ENCODE measurements at regions not wholly inside any gene's neighbourhood (a gene's known extent, or its start where the extent isn't known, plus 50 kb on each side); places are given as distances from the start of the nearest gene placed in this dataset.

- H3K4me3 ChIP-seq (ENCODE audit: low read depth, low read length): no peak overlapping the region
- no peak for TF ChIP-seq CTCF (IDR thresholded peaks at IDR 0.05; ENCODE audit: insufficient read depth, low read length, missing control alignments)
- ChIA-PET CTCF (no interaction called here), POLR2A (no interaction called here)
- DNase-seq (ENCODE audit: low read depth, low spot score): no peak
Observed at GRCh38 chr19:29429581-29429980, 96.2 kb upstream of the VSTM2B start.

- ChIA-PET POLR2A (no interaction called here), CTCF (no interaction called here)
- TF ChIP-seq CTCF (IDR thresholded peaks at IDR 0.05; ENCODE audit: insufficient read depth, low read length, missing control alignments): no peak
- no peak overlapping the region for H3K4me3 ChIP-seq (ENCODE audit: low read depth, low read length)
- DNase-seq (ENCODE audit: low read depth, low spot score): no peak
Observed at GRCh38 chr19:29431332-29431731, 94.5 kb upstream of the VSTM2B start.

GRCh38 chr19:29432677-29433076 is 93.1 kb upstream of the VSTM2B start:
- no peak for TF ChIP-seq CTCF (IDR thresholded peaks at IDR 0.05; ENCODE audit: insufficient read depth, low read length, missing control alignments)
- ChIA-PET CTCF (no interaction called here), POLR2A (no interaction called here)
- no peak overlapping the region for H3K4me3 ChIP-seq (ENCODE audit: low read depth, low read length)
- no peak for DNase-seq (ENCODE audit: low read depth, low spot score)

- no peak for TF ChIP-seq CTCF (IDR thresholded peaks at IDR 0.05; ENCODE audit: insufficient read depth, low read length, missing control alignments)
Observed at GRCh38 chr19:29436591-29437103, 89.1 kb upstream of the VSTM2B start.

GRCh38 chr19:29439021-29439420 is 86.8 kb upstream of the VSTM2B start:
- no peak for TF ChIP-seq CTCF (IDR thresholded peaks at IDR 0.05; ENCODE audit: insufficient read depth, low read length, missing control alignments)
- CTCF ChIA-PET: no interaction called here
- no peak overlapping the region for H3K4me3 ChIP-seq (ENCODE audit: low read depth, low read length)
- POLR2A ChIA-PET: no interaction called here
- no peak for DNase-seq (ENCODE audit: low read depth, low spot score)

More at GRCh38 chr19:29436591-29437103, 89.1 kb upstream of the VSTM2B start:
- ChIA-PET POLR2A (no interaction called here), CTCF (no interaction called here)
- no peak for DNase-seq (ENCODE audit: low read depth, low spot score)
- no peak overlapping the region for H3K4me3 ChIP-seq (ENCODE audit: low read depth, low read length)

GRCh38 chr19:29439688-29440550 is 85.9 kb upstream of the VSTM2B start:
- CTCF ChIA-PET: no interaction called here
- no peak overlapping the region for H3K4me3 ChIP-seq (ENCODE audit: low read depth, low read length)
- DNase-seq (ENCODE audit: low read depth, low spot score): no peak
- no peak for TF ChIP-seq CTCF (IDR thresholded peaks at IDR 0.05; ENCODE audit: insufficient read depth, low read length, missing control alignments)
- POLR2A ChIA-PET: interaction anchor here (0.7 kb wide), 1 partner anchor 143 kb away, joined by 3 read pairs; no protein-coding TSS in a partner anchor

Data from AG04449 (cell line).